NCI-H2227 treated with DMSO at 0.1 percent for 48 hours (cell line): ENCODE measurements at regions not wholly inside any gene's neighbourhood (a gene's known extent, or its start where the extent isn't known, plus 50 kb on each side); places are given as distances from the start of the nearest gene placed in this dataset.
"Not testable (repeated sequence)": the region's sequence is repeated elsewhere in the genome, so short reads cannot be mapped to it uniquely, and the experiment has no call there.

Experiments used
- DNase-seq: peaks from one replicate; lab custom pipeline; 2025; lab: John Stamatoyannopoulos, UW

DNA sequence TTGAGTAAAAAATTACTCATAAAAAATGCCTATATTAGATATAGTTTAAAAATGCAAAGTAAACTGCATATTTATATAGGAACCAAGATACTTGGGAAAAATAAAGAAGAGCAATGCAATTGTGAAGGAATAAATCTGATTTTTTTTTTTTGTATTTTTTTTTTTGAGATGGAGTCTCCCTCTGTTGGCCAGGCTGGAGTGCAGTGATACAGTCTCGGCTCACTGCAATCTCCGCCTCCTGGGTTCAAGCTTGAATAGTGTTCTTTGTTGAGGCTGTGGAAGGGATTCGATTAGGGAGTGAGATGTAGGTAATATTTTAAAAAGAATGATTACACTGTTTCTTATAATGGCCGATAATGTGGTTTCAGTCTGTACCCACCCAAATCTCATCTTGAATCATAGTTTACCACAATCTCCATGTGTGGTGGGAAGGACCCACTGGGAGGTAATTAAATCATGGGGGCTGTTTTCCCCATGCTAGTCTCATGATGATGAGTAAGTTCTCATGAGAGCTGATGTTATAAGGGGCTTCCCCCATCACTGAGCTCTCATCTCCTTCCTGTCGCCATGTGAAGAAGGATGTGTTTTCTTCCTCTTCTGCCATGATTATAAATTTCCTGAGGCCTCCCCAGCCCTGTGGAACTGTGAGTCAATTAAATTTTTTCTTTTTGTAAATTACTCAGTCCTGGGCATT lies 1765.9 kb downstream of the PLA2G4A start:
- no peak for DNase-seq

DNA sequence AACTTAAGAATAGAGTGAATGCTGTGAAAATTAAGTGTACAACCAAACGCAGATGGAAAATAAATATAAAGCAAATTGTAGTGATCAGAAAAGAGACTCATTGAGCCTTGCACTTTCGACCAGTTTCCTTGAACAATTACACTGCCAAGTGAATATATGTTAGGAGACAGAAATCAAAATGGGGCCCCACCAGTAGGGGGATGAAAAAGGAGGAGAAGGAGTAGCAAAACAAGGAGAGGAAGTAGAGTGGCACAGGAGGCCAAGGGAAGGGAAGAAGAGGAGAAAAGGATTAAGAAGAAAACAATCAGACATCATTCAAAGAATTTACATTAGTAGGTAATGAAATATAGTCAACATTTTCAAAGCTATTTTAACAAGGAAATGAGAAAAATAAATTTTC lies 1770.6 kb downstream of the PLA2G4A start:
- DNase-seq: no peak

GRCh38 chr1:188611432-188611831 lies 1782.7 kb downstream of the PLA2G4A start:
- DNase-seq: no peak

- DNase-seq: no peak
Measured at GRCh38 chr1:188615321-188615720, 1786.6 kb downstream of the PLA2G4A start.

- DNase-seq: no peak
Measured at GRCh38 chr1:188620236-188620635, 1791.5 kb downstream of the PLA2G4A start.

DNA sequence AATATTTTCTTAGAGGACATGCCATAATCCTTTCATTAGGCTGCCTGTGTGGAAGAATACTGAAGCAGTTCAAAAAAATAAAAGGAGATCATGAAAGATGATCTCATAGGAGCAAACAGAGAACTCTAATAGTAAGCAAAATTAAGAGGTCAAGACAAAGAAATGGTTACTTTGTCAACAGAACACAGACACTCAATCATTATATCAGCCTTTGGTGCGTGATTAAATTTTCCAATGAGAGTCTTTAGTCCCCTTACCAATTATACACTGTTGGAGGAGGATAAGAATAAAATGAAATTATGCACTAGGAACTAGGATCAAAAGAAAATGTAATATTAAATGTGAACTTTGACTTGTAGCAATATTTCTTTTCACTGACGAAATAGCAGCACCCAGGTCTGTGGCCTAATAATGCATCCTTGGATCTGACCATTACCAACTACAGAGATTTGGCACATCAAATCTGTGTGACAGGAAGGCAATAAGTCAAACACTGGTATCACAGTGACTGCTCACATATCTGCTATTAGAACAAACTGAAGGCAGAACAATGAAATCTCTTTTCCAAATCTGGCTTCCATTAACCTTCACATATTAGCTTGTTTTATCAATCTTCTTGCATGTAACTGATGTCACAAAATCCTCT lies 1812.9 kb downstream of the PLA2G4A start:
- DNase-seq: peak; percentile 72

- peak; percentile 18 for DNase-seq
Measured at GRCh38 chr1:188642704-188643103, 1814.0 kb downstream of the PLA2G4A start.

- DNase-seq: no peak
Measured at GRCh38 chr1:188652678-188653077, 1823.9 kb downstream of the PLA2G4A start.

DNA sequence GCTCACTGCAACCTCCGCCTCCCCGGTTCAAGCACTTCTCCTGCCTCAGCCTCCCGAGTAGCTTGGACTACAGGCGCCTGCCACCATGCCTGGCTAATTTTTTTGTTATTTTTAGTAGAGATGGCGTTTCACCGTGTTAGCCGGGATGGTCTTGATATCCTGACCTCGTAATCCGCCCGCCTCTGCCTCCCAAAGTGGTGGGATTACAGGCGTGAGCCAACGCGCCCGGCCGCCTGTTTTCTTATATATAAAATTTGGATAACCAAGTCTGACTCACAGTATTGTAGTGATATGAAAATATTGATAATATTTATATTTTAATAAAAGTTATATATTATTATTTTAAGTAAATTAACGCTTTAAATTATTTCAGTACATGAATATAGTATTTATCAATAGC lies 1821.7 kb downstream of the BRINP3 start:
- DNase-seq: not testable (repeated sequence)

GRCh38 chr1:188660572-188660971 lies 1817.1 kb downstream of the BRINP3 start:
- DNase-seq: no peak

DNA sequence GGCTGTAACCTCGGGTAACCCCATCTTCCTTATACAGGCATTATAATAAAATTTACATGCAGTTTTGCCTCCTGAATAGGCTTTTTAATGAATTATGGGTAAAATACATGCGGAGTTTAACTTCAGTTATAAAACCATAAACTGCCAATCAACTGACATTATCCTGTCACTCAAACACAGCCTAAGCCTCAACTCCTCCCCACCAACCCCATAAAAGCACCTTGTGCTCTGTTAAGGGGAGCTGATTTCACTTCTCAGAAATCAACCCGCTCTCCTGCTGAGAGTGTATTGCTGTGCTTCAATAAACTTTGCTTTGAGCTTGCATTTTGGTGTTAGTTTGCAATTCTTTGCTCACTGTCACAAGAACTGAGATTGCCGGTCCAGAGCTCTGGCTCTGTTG lies 1812.2 kb downstream of the BRINP3 start:
- DNase-seq: no peak

DNA sequence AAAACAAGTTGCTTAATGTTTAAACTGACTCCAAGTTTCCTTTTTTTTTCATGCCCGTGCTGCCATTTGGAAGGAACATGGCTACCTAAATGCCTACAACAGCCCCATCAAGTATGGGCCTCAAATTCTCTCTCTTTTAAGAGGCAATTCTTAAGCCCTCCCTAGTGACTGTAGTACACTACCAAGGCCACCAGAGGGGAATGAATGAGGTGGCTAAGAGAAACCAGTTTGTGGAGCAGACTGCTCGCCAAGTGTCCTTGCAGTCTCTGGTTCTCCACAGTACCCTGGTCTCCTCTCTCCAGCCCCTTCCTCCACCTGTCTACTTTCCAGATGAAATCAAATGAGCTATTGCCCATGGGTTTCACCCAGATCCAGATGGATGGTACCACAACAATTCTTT lies 1809.6 kb downstream of the BRINP3 start:
- no peak for DNase-seq

- DNase-seq: peak; percentile 14
Measured at GRCh38 chr1:188669728-188670382, 1807.8 kb downstream of the BRINP3 start.

DNA sequence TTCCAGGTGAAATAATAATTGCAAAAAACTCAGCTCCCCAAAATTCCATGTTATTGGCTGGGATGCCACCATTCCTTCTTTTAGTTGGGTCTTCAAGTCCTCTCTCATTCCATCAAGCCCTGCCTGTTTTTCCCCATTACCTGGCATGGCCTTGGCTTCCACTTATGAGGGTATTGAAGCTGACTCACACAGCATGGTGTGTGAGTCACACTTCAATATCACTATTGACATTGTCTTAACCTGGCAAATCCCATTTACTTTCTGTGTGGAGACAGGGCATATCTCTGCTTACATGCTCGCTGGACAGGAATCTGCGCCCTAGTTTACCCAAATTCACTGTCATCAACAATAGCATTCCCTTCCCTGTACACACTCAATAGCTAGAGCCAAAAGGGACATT lies 1806.8 kb downstream of the BRINP3 start:
- DNase-seq: no peak

GRCh38 chr1:188672153-188672552 lies 1805.5 kb downstream of the BRINP3 start:
- DNase-seq: no peak

GRCh38 chr1:188689542-188689941 lies 1788.1 kb downstream of the BRINP3 start:
- DNase-seq: no peak

- no peak for DNase-seq
Measured at GRCh38 chr1:188700116-188700515, 1777.5 kb downstream of the BRINP3 start.

DNA sequence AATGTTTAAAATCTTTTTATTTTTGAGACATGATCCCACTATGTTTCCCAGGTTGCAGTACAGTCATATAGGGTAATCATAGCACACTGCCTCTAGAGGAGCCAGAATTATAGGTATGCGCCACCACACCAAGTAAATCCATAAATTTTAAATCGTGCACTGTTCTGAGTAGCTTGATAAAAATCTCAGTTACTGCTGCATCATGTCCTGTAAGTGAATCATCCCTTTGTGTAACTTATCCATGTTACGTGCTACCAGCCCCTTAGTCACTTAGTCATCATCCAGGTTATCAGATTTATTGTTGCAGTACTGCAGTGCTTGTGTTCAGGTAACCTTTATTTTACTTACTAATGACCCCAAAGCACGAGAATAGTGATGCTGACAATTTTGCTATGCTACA lies 1770.9 kb downstream of the BRINP3 start:
- DNase-seq: no peak

DNA sequence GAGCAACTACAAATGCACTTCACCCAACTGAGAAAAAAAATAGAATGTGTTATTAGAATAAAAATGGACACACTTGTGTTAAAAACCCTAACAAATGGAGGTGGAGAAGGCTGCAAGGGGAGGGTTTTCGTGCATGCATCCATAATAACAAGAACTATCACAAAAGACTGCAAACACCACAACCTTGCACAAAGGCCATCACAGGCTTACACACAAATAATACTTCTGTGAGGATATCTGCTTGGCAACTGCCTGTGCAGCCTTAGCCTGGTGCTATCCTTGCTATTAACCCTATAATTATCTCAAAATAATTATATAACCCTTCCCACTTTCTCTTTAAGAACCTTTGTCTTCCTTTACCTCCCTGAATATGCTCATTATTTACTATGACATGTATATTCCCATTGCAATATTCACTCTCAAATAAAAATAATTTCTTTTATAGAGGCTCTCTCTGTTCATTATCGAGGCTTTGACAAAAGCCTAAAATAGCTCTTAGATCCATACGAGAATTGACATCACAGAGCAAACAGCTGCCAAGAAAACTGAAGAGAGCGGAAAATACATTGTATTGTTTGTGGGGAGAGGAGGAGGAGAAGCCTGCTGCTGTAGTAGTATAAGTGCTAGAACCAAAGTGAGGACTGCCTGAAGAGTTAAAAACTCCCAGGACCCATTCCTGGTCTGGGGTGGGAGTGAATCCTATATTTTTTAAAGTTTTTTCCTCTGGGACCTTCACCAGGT lies 1768.7 kb downstream of the BRINP3 start:
- peak; percentile 69 for DNase-seq

DNA sequence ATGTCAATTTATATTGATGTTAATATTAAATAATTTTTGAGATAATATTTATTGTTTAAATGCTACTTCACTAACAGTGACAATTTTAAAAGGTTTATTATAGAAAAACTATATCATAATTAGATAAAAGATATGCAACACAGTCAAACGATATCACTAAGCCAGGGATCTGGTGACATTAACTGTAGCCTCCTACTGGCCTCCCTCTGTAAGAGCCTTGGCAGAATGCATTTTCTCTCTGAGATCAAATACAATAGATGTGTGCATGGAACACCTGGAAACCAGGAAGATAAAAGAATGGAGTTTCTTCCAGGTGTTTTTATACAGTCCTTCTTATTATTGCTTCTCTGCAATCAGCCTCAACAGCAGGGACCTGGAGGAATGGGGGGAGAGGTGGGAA lies 1762.1 kb downstream of the BRINP3 start:
- no peak for DNase-seq

DNA sequence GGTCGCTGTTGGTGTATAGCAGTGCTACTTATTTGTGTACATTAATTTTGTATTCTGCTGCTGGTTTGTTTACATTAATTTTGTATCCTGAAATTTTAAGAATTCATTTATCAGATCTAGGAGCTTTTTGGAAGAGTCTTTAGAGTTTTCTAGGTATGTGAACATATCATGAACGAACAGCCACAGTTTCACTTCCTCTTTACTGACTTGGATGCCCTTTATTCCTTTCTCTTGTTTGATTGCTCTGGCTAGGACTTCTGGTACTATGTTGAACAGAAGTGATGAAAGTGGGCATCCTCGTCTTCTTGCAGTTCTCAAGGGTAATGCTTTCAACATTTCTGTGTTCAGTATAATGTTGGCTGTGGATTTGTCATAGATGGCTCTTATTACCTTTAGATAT lies 1757.9 kb downstream of the BRINP3 start:
- DNase-seq: no peak

DNA sequence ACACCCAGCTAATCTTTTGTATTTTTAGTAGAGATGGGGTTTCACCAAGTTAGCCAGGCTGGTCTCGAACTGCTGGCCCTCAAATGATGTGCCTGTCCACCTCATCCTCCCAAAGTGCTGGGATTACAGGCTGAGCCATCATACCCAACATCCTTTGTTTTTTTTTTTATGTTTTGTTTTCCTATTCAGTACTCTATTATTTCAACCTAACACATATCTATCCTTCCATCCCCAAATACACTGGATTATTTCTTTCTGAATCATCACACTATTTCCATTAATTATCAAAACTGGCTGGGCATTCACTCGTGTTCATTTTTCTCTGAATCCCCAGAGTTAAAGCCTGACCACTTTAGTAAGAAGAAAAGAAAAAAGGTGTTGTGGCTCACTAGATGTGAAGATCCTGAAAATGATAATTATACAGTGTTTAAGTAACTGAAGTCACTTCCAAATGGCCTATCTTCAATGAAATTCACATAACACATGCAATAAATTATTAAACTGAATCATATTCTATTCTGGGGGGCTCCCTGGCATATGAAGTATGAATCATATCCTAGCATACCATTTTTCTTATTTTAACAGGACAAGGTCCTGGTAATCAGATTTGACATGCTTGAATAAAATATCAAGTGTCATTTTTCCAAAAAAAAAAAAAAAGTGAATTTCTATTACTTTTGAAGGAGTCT lies 1754.2 kb downstream of the BRINP3 start:
- DNase-seq: no peak
